HG02571 (cell line): ENCODE measurements at regions not wholly inside any gene's neighbourhood (a gene's known extent, or its start where the extent isn't known, plus 50 kb on each side); places are given as distances from the start of the nearest gene placed in this dataset.

Experiments used
- ATAC-seq: cut with Tn5 transposase; IDR thresholded peaks from one replicate; pipeline ENCODE4 v1.9.1; 2021; ENCODE audit warnings: mild to moderate bottlenecking, moderate library complexity; ENCODE audit not compliant: unreplicated experiment

- ATAC-seq, result no peak
These were observed 224.2 kb downstream of the BCL11A start for GRCh38 chr2:60329225-60329624.

DNA sequence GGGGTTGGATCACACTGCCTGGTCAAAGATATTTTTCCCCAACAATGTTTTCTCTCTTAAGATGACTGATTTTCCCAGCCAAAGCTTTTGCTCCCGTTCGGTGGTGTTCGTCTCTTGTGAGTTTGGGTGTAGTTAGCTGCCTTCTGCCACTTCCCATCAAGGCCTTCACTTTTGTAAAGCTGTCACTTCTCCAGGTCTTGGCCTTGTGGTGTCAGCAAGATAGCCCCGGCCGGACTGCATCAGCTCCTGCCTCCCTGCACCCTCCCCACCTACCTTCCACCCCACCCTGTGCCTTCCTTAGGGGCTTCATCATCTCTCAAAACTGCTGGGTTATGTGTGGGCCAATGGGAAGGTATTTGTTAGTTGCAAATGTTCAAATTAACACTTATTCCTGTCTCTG lies 228.9 kb downstream of the BCL11A start:
- ATAC-seq, result no peak

DNA sequence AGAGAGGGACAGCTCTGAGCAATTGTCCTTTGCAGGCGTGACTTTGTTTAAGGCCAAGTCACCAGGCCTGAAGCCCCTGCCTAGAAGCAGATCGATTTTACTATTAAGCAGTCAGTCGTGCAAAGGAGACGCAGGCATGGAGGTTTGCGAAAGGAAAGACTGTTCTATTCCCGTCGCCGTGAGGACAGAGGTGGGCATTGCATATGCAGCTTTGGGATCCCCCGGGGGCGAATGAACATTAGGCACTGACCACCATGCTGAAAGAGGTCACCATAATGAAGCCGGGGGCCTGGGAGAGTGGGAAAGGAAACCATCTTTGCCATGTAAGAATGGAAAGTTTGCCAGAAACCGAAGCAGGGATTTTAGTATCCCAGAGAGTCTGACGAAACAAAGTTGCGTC lies 231.6 kb downstream of the BCL11A start:
- ATAC-seq, result no peak

GRCh38 chr2:60320724-60321123 lies 232.7 kb downstream of the BCL11A start:
- ATAC-seq, result no peak

DNA sequence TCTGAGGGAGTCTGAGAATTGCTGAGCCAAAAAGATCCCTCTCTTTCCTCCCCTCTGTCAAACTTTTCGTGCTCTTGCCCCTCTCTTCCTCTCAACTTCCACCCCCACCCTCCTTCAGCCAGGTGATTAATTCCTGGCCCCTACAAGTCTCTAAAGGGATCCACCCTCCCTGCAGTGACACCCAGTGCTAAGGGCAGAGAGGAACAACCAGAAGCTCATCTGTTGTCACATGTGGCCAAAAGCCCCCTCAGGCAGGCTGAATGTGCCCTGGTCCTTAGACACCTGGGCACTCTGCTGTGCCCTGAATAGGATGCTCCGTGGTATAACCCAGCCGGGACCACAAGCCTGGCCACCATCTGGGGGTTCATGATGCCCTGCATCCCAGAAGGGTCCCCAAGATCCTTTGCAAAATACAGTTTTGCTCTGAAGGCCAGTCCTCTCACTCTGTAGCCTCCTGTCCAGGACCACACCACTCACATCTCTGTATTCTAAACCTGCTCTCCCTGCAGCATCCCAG lies 234.4 kb downstream of the BCL11A start:
- ATAC-seq, result no peak

- ATAC-seq, result no peak
These were observed 234.9 kb downstream of the BCL11A start for GRCh38 chr2:60318544-60318943.

- ATAC-seq, result peak; percentile 74
These were observed 235.6 kb downstream of the BCL11A start for GRCh38 chr2:60317844-60318243.

DNA sequence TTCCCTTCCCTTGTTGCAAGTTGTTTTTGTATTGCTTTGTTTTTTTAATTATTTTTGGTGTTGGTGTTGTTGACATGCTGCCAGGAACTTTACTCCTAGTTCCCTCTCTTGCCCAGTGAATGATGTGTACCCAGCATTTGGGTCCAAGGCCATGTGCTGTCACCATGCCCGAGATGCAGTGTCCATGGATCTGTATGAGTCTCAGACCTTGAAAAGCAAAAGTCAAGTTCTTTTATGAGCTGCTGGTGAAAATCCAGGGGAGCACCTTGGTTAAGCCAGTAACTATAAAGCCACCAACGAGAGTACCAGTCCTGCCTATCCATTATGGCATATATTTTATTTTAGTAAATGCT lies 236.4 kb downstream of the BCL11A start:
- ATAC-seq, result no peak

GRCh38 chr2:60316381-60317033 lies 236.9 kb downstream of the BCL11A start:
- no peak for ATAC-seq

GRCh38 chr2:60313470-60314172 lies 239.8 kb downstream of the BCL11A start:
- ATAC-seq, result no peak

DNA sequence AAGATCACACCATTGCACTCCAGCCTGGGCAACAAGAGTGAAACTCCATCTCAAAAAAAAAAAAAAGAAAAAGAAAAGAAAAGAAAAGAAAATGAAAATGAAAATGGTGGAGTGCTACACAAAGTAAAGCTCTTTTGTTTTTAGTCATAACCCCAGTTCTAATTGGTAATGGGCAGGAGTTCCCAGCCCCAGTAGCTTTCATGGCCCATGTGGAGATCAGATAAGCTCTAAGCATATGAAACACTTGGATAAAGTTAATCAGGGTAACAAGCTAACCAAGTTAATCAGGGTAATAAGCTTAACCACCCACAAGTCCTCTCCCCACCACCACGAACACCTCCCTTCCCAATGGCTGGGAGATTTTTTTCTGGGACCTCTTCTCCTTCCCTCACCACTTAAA lies 240.8 kb downstream of the BCL11A start:
- ATAC-seq, result peak; percentile 70

- ATAC-seq, result no peak
These were observed 241.9 kb downstream of the BCL11A start for GRCh38 chr2:60311524-60311923.

GRCh38 chr2:60309941-60310660 lies 243.4 kb downstream of the BCL11A start:
- ATAC-seq, result no peak

DNA sequence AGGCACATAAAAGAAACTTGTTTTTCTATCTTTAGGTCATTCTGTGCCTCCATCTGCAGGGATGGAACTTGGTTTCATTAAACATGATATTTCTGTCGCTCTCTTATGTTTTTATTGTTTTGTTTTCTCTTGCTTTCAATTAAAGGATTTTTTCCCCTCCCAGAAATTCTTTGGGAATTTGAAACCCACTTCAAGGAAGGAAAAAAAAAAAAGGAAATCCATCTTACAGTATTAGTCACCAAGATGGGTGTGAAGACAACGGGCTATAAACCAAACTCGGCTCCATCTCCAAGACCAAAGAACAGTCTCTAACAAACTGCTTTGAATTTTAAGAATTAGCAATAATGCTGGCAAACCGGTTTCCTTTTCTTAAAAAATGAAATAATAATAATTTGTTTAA lies 244.1 kb downstream of the BCL11A start:
- no peak for ATAC-seq

DNA sequence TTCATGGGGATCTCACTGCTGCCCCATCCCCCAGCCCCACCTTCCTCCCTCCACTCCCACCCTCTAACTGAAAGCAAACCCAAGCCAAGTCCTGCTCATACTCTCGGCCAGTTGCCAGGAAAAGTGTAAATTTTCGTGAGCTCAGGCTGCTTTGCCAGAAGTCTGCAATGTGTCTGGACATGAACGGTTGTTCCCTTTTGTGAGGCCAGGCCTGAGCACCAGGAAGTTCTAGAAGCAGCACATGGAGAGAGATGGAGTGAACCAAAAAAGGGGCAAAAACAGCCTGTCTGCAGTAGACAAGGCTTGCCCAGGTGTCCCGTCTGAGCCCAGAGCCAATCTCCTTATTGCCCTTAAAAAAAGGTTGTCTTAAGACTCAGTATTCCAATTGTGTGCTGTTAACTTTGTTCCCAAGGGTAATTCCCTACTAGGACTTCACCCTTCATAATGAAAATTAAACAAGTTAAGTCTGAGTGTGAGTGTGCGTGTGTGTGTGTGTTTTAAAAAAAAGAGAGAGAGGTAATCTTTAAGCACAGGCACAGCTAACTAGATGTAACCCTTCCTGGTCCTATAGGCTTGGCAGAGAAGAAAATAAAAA lies 247.1 kb downstream of the BCL11A start:
- no peak for ATAC-seq

- ATAC-seq, result no peak
These were observed 249.8 kb downstream of the BCL11A start for GRCh38 chr2:60303680-60304079.

GRCh38 chr2:60302377-60303126 lies 250.9 kb downstream of the BCL11A start:
- ATAC-seq, result no peak

DNA sequence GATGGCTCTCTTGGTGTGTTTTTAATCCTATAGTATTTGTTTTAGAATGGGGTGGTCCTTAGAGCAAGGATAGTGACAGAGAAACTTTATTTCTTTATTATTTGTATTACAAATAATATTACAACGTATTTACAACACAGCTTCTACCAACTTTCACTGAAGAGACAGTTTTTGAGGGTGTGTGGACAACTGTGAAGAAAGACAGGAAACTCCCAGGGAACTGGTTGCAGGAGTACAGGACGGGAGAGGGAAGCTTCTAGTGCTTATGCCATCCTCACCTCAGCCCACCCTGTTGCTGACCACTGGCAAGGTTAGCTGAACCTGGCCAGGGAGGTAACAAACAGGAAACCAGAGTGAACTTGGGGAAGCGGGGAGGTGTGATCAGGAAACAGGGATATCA lies 251.7 kb downstream of the BCL11A start:
- ATAC-seq, result no peak

DNA sequence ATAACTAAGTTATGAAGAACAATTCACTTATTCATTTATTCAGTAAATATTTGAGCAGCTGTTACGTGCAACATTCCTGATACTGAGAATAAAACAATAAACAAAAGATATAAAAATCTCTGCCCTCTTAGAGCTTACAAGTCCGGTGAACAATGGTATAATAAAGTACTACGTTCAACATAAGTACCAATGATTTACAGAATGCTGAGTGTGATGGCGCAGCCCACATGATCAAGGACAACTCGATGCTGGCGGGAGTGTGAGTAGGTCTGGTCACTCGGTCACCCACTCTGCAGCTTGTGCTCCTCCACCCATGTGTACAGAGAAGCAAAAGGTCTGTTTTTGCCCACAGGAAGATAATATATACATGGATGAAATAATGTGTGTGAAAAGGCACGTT lies 254.3 kb downstream of the BCL11A start:
- no peak for ATAC-seq

- no peak for ATAC-seq
These were observed 255.3 kb downstream of the BCL11A start for GRCh38 chr2:60298006-60298696.
